RCC 7860 (cell line): ENCODE measurements at regions not wholly inside any gene's neighbourhood (a gene's known extent, or its start where the extent isn't known, plus 50 kb on each side); places are given as distances from the start of the nearest gene placed in this dataset.

Experiments used
- DNase-seq: peaks from one replicate; pipeline ENCODE4 v3.0.0-alpha.2; 2015; ENCODE audit warnings: low spot score
- FAIRE-seq: peaks from 2 replicates; lab custom pipeline; 2012; peaks lifted over from hg19 to GRCh38; lab: Jason Lieb, UNC

DNA sequence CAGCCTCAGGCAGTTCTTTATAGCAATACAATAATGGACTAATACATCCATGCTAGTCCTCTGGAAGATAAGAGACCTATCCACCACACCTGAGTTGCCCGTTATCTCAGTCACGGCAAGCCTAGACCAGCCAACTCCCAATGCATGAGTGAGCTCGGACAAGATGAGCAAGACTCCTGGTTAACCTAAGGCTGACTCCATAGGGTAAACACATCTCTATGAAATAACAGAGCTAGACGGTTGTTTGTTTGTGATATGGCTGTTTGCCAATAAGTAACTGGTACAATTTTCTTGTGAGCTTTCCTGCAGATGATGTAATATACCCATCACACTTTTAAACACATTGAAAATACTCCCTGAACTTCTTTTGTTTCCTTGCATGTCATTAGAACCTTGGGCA is 70.6 kb upstream of the PHACTR1 start:
- DNase-seq (no peak), FAIRE-seq (no peak)

DNA sequence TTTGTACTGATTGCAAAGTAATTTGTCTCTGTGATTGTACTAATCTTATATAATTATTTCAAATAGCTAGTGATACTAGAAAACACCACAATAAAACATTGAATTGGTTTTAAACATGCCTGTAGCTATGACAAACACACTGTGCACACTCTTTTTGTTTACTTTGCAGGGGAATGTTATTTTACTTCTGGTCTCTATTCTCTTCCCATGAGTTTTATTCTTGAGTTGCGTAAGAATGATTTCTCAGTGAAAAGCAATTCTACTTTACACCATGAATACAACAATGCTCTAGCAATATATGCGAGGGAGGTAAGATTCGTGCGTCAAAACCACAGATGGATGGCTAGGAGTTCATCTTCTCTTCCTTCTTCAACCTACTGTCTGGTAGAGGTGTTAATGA is 68.4 kb upstream of the PHACTR1 start:
- no peak for DNase-seq

DNA sequence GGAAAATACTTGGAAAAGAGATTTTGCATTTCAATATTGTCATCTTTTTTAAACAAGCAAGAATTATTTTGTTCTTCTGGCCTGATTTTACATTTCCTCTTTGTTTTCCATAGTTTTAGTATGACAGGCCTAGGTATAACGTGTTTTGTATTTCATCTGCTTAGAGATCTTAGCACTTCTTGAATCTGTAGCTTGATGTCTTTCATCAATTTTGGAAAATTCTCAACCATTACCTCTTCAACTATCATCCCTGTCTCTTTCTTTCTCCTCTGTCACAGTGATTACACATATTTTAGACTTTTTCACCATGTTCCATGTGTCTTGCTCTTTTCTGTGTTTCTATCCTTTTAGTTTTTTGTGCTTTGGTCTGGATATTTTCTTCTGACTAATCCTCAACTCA is 67.2 kb upstream of the PHACTR1 start:
- no peak for FAIRE-seq
- no peak for DNase-seq

More for the DNA sequence above, 68.4 kb upstream of the PHACTR1 start:
- no peak for FAIRE-seq

DNA sequence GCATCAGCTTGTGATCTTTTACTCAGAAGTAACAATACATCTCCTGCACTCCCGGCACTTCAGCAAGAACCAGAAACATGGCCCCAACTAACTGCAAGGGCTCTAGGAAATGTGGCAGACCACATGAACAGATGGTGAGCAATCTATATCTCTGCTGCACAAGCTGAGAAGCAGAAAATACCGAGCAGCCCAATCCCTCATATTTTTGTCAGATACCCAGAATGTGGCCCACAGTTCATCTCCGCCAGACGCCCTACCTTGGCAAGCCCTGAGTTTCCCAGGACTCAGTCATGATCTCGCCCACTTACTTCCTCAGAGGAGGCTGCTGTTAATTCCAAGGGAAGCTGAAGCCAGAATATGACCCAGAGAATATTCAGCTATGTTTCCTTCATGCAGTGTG is 63.1 kb upstream of the PHACTR1 start:
- no peak for DNase-seq
- no peak for FAIRE-seq

DNA sequence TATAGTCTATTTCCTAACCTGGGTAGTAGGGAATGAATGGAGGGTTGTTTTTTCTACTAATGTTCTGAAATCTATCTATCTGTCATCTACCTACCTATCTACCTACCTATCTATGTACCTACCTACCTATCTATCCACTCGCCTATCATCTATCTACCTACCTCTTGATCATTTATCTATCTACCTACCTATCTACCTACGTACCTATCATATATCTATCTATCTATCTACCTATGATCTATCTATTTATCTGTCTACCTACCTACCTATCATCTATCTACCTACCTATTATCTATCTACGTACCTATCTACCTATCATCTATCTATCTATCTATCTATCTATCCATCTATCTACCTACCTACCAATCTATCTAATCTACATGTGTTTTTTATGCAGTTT is 62.5 kb upstream of the PHACTR1 start:
- DNase-seq = no peak
- no peak for FAIRE-seq

- no peak for FAIRE-seq
- DNase-seq = no peak
These were observed 62.1 kb upstream of the PHACTR1 start for GRCh38 chr6:12654514-12654913.

- no peak for DNase-seq
- no peak for FAIRE-seq
These were observed 59.7 kb upstream of the PHACTR1 start for GRCh38 chr6:12656906-12657305.

DNA sequence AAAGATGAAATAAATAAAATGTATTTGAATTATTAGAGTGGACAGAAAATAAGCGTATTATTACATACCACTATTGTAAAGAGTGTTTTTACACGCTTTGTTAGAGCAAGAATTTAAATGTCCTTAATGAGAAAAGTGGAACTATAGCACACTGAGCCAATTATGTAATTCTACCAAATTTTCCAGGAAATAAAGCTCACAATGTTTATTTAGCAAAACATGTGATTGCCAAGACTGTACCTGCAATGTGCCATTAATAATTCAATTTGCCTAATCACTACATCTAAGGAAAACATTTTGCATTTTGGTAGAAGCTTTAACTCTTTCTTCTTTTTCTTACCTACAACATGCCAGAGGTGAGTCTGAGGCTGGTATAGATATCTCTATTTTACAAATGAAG is 58.7 kb upstream of the PHACTR1 start:
- FAIRE-seq (no peak), DNase-seq (no peak)

DNA sequence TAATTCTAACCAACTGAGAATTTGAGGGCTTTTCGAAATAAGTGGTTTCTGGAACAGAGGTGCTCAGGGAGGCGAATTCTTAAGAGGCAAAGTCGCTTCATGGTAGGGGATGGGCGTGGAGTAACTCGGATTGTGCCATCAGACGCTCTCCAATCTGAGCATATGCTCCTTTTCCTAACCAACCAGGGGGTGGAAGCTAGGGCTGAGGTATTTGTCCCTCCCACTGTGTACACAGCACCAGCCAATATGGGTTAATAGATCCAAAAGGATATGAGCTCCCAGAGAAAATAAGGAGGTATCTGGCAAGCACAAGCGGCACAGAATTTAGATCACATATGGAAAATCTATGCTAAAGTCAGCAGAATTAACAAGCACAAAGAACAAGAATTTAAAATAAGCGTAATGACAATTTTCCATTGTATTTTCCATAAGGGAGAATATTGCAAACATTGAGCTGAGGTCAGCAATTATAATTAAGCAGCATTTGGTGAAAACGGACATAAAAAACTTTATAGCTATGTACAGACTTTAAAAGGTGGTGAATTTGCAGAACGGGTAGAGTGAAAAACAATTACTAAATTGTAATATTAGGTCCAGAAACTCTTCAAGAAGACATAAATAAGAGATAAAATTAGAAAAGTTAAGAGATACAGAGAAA is 55.0 kb upstream of the PHACTR1 start:
- no peak for DNase-seq
- no peak for FAIRE-seq
